GM12801 (cell line): ENCODE measurements at regions not wholly inside any gene's neighbourhood (a gene's known extent, or its start where the extent isn't known, plus 50 kb on each side); places are given as distances from the start of the nearest gene placed in this dataset.

Experiments used
- CTCF ChIP-seq: IDR thresholded peaks from one replicate; pipeline ENCODE4 v1.5.1; 2011; ENCODE audit warnings: control low read depth; ENCODE audit not compliant: insufficient read length; ENCODE audit errors: extremely low read depth

- no peak for TF ChIP-seq CTCF
Observed at GRCh38 chr17:77560841-77561240, 397.7 kb upstream of the TNRC6C start.

GRCh38 chr17:77563439-77564102 is 394.9 kb upstream of the TNRC6C start:
- TF ChIP-seq CTCF = no peak

DNA sequence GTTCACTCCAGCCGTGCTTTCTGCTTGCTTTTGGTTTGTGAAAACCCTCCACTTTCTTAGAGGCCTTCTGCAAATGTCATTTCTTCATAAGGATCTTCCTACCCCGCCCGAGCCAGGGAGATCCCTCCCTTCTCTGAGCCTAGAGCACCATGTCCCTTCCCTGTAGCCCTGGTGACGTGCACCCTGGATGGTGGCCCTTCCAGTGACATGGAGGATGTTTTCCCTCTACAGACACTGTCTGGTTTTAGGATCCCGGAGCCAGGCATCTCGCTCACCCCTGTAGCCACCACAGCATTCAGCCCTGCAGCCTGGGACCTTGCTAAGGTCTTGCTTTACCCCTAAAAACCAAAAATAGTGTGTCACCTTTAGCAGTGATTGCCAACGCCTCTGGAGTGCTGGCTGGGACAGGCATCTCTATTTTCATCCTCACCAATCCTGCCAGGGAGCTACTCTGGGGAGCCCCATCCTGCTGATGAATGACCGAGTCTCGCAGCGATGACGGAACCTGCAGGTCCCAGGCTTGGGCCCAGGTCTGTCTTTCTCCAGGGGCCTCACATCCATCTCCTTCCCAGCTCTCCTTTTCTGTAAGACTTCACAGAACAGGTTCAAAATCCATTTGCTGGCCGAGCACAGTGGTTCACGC is 394.1 kb upstream of the TNRC6C start:
- TF ChIP-seq CTCF = no peak

GRCh38 chr17:77565166-77565565 is 393.3 kb upstream of the TNRC6C start:
- no peak for TF ChIP-seq CTCF

GRCh38 chr17:77566151-77566550 is 392.4 kb upstream of the TNRC6C start:
- no peak for TF ChIP-seq CTCF

DNA sequence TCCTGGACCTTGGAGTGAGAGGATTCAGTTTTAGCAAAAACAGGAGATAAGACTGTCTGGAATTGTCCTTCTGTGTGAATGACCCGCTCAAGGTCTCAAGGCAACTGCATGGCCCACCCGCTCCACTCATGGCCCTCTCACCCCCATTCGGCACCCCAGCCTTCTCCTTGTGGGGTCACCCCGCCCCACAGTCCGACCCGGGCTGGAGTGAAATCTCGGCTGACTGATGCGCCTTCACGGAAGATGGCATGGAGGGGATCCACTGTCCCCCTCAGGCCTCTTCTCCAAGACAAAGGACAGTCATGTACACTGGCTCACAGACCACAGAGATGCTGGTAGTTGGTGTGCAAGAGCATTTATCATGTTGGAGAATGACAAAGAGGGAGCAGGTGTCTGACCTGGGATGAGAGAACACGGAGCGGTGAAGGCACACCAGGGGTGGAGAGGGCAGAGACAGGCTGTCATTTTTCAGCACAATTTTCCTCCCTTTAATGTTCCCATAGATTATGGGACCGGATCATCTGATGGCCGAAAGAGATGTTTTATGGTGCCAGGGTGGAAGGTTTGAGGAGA is 391.9 kb upstream of the TNRC6C start:
- TF ChIP-seq CTCF = no peak

DNA sequence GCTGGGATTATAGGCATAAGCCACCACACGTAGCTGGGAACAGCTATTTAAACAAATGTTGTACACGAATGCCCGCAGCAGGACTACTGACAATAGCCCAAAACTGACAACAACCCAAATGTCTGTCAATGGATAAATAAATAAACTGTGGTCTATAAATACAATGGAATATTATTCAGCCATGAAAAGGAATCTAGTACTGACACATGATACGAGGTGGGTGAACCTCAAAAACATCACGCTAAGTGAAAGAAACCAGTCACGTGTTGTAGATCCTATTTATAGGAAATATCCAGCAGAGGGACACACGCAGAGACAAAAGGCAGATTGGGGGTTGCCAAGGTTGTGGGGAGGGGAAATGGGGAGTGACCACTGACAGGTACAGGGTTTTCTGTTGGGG is 390.0 kb upstream of the TNRC6C start:
- no peak for TF ChIP-seq CTCF
